Stimulated activated CD4-positive, alpha-beta T cell treated with anti-CD3 and anti-CD28 coated beads, Interleukin-1b, Interleukin-23, amount 100 ng/mL, for 24 hours (primary cell): ENCODE measurements at regions not wholly inside any gene's neighbourhood (a gene's known extent, or its start where the extent isn't known, plus 50 kb on each side); places are given as distances from the start of the nearest gene placed in this dataset.
"Not testable (repeated sequence)": the region's sequence is repeated elsewhere in the genome, so short reads cannot be mapped to it uniquely, and the experiment has no call there.

ENCODE experiments used
- DNase-seq, 4 experiments: peaks; one replicate each; pipeline ENCODE4 v3.0.0-alpha.2; 2020; ENCODE audit warnings: low read depth in 4 of 4, low spot score in 1 of 4

DNA sequence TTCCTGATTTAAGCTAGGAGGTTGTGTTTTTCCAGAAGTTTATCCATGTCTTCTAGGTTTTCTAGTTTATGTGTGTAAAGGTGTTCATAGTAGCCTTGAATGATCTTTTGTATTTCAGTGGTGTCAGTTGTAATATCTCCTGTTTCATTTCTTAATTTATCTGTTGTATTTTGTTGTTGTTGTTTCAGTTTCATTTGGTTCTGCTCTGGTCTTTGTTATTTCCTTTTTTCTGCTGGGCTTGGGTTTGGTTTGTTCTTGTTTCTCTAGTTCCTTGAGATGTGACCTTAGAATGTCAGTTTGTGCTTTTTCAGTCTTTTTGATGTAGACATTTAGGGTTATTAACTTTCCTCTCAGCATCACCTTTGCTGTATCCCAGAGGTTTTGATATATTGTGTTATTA lies 62.8 kb downstream of the SCP2D1 start:
- not testable (repeated sequence) for DNase-seq

DNA sequence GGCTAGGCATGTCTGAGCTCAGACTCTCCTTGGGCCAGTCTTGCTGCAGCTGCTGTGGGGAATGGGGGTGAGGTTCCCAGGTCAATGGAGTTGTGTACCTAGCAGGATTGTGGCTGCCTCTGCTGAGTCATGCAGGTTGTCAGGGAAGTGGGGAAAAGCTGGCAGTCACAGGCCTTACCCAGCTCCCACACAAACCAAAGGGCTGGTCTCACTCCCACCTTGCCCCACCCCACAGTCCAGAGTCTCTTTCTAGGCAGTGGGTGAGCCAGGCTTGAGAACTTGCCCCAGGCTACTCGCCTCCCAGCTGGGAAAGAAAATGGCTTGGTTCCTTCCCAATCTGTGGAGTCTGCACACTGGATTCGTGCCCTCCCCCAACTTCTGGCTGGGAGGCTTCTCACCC lies 65.7 kb downstream of the SCP2D1 start:
- no peak for DNase-seq

DNA sequence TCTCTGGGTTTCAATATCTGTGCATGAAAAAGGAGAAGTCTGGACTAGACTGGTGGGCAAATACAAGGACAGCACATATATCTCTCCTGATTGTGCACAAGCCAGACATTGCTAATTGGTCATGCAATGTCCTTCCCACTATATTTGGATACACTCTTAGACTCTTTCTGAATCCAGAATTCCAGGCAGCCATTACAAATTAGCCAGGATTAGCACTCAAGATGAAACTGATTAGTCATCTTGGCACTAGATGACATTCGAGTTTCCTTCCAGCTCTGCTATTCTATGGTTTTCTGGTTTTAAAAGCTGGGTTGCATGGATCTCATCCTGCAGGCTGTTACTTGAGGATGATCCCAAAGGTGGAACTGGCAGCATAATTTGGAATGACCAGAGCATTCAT lies 73.2 kb downstream of the SCP2D1 start:
- no peak for DNase-seq

DNA sequence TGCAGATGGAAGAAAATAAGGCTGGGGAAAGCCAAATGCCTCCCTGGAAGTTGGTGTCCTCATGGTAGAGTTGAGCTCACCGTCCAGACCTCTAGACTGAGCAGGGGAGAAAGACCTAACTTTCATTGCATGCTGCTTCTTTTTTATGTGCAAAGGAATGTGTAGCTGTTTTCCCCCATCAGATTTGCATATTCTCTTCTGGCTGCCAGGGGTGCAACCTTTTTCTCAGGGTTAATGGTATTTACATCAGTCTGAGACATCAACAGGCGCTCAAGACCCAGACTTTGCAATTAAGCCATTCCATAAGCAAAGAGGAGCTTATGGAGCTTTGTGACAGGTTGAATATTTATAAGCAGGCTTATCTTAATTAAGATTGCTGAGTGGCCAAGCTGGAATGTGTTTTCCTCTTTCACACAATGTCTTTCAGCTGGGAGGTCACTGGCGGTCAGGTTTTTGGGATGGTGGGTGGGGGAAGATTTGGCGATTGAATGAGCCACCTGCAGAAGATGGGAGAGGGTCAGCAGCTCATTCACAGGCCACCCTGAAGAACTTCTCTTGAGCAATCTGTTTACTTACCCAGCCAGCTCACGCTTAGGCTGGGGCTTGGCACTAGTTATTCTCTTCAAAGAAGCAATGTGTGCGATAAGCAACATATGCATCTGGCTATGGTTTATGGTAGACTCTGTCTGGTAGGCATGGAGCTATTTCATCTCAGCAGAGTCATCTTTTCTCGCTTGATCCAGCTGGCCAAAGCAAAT lies 88.6 kb downstream of the SCP2D1 start:
- no peak for DNase-seq

DNA sequence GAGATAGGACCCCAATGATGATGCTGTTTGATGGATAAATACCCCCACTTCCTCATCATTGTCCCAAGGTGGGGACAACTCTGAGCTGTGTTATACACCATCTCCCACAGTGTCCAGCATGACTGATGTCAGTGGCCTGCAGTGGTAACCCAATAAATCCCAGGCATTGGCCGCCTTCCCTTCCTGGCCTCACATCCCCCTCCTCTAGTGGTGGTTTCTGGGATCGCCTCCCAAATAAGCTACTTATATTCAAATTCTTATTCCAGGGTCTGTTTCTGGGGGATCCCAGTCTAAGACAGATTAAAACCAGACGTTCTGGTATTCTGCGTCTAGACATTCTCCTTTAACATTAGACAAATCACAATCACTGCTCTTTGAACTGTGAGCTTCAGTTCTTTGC lies 90.6 kb downstream of the SCP2D1 start:
- DNase-seq: no peak

DNA sequence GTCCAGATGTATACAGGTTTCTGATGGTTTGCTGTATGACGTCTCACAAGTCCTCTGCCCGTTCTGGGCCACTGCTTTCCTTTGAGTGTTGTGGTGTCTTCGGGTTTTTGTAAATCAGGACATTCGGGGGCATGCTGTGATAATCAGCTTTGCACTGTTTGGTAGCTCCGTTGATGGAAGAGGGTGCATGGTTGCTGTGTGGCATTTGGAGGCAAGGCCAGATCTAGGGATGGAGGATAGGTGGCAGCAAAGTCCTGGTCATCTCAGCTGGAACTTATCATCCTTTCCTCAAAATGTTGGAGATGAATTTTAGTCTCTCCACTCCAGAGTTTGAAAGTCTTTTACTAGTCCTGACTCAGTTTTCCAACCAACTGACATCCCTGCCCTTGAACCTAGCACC lies 91.0 kb downstream of the SCP2D1 start:
- no peak for DNase-seq

DNA sequence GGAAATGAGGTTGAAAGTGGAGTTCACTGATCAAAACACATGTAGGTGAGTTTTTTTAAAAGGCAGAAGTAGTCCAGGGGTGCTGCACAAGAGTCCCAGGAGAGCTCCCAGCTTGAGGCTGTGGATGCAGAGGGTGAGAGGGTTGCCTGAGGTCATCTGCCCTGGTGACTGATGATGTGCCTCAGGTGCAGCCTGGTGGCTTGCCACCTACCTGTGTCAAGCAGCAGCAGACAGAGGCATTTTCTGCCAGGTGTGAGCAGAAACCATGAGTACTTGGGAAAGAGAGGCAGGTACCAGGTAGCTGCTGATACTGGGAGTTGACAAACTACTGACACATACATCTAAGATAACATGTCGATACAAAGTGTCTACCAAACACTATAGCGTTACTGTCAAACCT lies 92.5 kb downstream of the SCP2D1 start:
- DNase-seq: no peak

DNA sequence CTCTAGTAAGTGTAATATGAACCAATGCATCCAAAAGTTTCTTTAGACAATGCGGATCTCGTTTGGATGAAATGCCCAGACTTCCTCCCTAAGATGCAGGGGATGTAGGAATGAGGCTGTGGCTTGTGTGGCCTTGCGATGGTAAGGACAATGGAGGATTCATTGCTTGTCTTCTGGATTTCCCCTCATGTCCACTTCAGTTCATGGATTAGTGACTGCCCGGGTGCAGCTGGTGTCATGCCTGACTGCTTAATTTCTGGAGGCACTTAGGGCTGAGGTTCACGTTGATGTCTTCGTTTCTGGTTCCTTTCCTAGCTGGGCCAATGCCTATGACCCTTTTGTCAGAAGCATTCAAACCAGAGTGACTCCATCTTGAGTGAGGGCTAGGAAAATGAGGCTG lies 93.8 kb downstream of the SCP2D1 start:
- no peak for DNase-seq

DNA sequence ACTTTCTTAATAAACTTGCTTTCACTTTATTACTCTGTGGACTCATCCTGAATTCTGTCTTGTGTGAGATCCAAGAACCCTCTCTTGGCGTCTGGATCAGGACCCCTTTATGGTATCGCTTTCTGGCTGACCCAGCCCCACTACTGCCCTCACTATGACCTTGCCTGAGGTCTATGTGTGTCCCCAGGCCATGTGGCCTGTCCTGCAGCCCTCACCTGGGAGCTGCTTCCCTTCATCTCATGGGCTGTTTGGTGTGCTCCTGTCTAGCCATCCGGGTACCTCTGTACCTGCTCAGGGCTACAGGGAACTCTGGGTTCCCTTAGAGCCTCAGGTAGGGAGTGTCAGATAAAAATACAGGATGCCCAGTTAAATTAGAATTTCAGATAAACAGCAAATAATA lies 94.5 kb downstream of the SCP2D1 start:
- no peak for DNase-seq

DNA sequence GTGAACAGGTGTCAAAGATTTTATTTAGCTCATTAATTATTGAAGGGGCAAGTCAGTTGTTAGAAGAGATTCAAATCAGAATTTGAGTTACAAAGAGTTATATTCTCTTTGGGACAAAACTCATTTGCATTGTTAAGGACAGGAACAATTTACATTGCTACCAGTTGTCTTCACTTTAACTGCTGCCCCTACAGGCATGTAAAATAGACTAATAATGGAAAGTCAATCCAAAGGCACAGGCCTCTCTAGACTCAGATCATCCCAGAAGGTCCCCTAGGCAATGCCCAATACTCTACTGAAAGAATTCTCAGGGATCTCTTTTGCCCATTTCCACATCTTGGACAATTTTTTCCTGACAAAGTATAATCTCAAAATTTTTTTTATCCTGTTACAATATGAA lies 95.7 kb downstream of the SCP2D1 start:
- no peak for DNase-seq

DNA sequence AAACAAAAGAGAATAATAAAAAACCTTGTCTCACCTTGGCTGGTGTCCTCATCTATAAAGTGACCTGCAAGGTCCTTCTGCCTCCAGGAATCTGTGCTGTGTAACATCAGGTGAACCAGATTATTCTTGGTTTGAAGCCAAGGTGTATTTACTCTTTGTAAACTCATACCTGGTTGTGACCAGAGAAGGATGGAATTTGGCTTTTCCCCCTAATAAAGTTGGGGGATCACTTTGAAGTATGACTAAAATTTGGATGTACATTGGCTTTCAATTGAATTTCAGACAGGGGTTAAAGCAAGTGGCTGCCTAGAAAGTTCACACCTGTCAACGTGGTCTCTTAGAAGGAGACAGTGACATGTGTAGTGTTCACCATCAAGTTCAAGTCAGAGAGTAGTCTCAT lies 100.1 kb downstream of the SCP2D1 start:
- DNase-seq: no peak

DNA sequence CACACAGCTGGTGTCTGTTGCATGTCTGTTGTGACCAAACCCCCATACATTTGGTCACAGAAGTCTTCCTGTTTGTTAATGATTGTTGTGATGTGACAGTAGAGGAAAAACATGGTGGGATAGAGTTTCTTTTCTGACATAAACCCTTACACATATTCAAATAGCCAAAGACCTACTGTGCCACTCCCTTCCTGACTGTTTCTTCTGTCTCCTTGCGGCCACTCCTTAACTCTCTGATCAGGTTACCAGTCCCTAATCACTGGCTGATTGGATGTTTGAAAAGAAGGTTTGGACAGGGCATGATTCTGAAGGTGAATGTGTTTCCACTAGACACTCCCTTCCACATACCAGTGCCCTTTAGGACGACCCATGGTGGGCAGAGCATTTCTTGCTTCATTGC lies 101.2 kb downstream of the SCP2D1 start:
- no peak for DNase-seq

DNA sequence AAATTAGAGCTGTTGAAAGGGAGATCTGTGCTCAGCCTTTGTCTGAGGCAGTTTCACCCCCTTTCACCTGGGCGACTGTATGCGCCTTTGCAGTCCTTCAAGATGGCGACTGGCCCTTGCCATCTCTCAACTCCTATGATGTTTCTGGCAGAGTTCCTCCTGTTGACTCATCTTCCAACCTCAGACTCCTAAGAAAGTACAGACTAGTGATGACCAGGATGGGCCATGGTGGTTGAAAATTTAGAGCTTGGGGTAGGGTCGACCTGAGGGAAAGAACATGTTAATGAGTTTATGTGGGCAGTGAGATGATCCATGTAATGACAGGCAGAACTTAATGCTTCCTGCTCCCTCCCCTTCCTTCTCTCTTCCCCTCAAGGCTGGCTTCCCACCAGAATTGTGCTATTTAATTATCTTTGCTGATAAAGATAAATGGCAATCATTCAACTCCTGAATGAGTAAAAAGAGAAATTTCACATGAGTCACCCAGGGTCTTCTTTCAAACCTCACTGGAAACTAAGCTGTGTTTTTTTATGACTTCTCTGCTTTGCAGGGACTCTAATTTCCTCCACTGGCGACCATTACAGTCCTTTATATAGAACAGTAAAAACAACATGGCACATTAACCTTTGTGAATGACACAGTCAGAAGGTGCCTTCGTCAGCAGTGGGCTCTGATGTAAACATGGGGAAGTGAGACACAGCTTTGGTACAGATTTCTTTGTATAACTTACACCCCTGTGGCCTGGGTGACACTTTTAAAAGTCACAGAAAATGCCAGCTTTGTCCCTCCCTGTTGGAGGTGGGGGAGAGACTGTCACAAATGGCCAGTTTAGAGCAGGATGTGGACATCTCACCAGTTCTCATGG lies 103.5 kb downstream of the SCP2D1 start:
- DNase-seq: no peak

DNA sequence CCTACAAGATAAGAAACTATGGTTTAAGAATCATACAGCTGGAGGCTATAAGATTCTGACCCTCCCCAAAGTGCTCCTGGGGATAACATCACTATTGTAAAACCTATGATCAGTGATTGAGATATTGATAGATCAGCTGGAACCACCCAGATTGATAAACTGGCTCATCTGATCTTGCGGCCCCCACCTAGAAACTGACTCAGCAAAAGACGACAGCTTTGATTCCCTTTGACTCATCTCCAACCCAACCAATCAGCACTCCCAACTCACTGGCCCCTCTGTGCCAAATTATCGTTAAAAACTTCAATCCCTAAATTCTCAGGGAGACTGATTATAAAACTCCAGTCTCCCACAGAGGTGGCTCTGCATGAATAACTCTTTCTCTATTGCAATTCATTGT lies 106.4 kb downstream of the SCP2D1 start:
- DNase-seq: no peak

DNA sequence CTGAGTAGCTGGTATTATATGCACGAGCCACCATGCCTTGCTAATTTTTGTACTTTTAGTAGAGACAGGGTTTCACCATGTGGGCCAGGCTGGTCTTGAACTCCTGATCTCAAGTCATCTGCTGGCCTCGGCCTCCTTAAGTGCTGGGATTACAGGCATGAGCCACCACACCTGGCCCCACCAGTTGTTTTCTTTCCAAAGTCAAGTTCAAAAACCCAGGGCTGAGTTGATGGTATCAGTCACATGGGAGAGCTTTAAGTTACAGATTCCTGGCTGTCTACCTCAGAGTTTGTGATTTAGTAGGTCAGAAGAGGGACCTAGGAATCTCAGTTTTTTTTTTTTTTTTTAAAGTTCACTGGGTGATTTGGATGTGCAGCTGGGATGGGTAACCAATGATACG lies 107.7 kb downstream of the SCP2D1 start:
- no peak for DNase-seq

DNA sequence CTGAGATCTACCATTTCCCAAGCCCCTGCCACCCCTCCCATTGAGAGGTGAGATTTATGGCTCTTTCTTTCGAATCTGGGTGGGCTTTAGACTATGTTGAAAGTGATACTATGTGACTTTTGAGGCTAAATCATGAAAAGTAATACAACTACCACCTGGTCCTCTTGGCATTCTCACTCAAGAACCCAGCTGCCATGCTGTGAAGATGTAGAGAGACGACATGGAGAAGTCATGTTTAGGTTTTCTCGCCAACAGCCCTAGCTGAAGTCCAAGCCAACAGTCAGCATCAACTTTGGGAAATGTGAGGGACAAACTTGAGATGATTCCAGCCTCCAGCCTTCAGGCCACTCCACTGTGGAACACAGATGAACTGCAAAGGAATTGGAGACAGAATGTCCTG lies 108.7 kb downstream of the SCP2D1 start:
- DNase-seq: no peak

DNA sequence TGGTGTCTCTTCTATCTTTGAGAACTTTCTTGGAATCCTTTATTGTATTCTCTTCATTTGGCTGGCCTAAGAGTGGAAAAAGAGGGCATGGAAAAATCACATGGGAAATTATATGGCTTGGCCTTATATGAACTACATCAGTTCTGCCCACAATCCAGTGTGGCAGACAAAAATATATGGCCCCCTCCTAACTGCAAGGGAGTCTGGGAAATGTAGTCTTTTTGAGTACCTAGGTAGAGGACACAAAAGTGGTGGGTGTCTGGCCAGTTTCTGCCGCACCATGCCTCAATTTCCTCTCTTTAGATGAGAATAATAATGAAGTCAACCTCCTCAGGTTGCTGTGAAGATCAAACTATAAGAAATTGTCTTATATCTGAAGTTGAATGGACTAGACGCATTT lies 109.3 kb downstream of the SCP2D1 start:
- DNase-seq: no peak

DNA sequence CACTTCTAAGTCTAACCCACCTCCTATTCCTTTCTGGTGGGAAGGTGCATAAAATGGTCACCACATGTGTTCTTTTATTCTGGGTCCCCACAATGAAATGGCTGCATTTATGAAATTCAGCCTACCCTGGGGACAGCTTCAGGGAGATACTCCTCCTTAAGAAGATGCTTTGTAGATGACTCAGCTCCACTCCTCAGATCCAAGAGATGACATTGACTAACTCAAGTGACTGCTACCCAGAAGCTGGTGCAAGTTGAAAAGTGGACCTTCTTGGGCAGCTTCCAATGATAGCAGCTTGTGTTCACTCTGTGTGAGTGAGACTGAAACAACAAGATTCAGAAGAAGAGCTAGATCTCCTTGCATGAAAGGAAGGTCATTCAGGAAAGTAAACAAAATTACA lies 113.4 kb downstream of the SCP2D1 start:
- DNase-seq: no peak

DNA sequence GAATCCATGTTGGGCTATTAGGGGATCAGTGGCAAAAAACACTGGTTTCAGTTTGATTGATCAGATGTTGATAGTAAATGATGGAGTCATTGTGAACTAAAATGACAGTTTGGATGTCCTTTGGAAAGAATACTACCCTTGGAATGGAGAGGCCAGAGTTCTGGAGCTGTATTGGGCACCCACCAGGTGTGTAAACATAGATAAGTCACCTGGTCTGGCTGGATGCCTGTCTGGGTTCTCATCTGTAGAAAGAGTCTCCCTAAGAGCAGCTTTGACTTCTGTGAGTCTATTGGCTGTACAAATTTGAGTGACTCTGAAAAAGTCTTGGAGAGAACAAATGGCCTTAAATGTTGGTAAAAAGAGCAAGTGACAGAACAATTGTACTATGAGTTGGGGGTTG lies 115.0 kb downstream of the SCP2D1 start:
- DNase-seq: no peak

DNA sequence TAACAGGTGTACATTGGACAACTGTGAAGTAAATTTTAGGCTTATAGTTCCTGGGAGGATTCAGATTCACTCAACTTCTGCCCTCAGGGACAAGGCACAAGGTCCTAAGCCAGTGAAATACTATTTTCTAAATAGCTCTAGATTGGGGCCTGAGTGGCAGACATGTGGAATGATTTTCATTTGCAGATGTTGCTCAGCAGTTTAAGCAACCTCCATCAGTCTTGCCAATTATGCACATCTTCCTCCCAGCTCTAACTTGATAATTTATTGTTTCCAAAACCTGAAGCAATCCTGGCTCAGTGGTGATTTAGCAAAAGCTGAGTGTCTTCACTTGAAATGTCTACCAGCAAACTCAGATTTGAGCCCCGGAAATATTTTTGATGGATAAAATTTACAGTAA lies 116.2 kb downstream of the SCP2D1 start:
- no peak for DNase-seq

DNA sequence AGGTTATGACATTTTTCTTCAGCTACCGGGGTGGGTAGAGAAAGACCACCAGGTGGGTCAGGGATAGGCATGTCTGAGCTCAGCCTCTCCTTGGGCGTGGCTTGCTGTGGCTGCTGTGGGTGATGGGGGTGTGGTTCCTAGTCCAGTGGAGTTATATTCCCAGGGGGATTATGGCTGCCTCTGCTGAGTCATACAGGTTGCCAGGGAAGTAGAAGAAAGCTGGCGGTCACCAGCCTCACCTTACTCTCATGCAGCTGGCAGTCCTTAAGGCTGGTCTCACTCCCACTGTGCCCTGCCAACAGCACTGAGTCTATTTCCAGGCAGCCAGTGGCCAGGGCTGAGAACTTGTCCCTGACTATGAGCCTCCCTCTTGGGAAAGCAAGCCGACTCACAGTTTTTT lies 130.0 kb downstream of the SCP2D1 start:
- no peak for DNase-seq

DNA sequence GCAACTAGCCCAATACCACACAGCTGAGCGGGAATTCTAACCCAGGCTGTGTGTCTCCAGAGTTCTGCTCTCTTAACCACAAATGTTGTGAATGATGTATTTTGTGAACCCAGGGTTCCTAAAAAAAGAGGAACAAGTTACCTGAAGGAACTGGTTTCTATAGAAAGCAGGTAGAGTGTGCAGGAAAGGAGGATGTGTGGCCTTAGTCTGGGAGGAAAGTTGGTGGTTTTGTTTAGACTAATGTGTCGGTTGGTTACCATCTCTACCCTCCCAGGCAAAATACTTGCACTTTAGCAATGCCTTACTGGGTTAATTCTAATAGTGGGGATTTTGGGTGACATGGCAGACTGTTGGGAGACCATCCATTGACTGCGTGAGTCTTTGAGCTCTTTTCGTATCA lies 143.3 kb downstream of the SCP2D1 start:
- DNase-seq: no peak

DNA sequence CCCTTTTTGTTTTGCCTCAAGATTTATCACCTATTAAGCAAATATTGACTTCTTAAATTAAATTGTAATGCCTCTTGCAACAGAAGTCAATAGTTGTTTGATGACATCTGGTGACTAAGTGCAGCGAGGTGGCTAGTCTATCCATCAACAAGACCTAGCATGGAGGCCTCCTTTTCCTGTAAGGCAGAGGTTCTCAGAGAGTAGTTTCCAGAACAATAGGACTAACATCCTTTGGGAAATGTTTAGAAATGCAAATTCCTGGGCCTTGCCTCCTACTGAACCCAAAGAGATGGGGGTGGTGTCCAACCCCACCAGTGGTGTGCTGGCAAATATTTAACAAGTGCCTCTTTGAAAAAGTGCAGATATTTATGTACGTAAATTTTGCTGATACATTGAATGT lies 143.7 kb downstream of the SCP2D1 start:
- DNase-seq: no peak
